ENCODE measurements at regions not wholly inside any gene's neighbourhood (a gene's known extent, or its start where the extent isn't known, plus 50 kb on each side); places are given as distances from the start of the nearest gene placed in this dataset.

DNA sequence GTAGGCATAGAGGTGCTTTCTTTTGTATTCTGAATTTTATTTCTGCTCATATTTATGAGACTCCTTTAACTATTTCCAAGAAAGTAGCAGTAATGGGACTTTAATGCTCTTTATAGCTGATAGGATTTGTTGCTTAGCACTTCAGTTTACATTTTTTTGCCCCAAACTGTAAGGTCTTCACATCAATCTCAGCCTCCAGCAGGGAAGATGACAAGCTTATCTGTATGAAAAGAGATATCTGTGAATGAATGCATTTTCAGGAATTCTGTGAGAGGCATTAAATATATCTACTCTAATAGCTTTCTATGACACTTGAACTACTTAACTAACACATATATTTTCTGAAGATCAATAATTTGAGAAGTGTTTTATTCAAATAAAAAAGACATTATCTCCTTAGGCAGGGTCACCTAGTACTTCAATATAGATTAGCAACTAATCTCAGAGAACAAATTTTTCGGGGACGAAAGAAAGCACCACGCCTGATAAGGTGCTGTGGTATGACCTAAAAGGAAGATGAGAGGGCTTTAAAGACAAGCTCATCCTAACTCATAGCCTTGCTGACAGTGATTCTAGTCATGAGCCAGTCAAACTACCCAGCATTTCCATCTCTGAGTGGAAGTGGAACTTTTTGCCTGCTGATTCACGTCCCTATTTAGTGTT is 766.1 kb upstream of the CNTNAP5 start:
- TF ChIP-seq, protein P1, sequence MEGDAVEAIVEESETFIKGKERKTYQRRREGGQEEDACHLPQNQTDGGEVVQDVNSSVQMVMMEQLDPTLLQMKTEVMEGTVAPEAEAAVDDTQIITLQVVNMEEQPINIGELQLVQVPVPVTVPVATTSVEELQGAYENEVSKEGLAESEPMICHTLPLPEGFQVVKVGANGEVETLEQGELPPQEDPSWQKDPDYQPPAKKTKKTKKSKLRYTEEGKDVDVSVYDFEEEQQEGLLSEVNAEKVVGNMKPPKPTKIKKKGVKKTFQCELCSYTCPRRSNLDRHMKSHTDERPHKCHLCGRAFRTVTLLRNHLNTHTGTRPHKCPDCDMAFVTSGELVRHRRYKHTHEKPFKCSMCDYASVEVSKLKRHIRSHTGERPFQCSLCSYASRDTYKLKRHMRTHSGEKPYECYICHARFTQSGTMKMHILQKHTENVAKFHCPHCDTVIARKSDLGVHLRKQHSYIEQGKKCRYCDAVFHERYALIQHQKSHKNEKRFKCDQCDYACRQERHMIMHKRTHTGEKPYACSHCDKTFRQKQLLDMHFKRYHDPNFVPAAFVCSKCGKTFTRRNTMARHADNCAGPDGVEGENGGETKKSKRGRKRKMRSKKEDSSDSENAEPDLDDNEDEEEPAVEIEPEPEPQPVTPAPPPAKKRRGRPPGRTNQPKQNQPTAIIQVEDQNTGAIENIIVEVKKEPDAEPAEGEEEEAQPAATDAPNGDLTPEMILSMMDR (IDR thresholded peaks at IDR 0.05): no peak
- no peak for TF ChIP-seq POLR2A (IDR thresholded peaks at IDR 0.05)

All from Peyer's patch (tissue), 4 donors.